Ectodermal cell (in vitro differentiated cells): ENCODE measurements at regions not wholly inside any gene's neighbourhood (a gene's known extent, or its start where the extent isn't known, plus 50 kb on each side); places are given as distances from the start of the nearest gene placed in this dataset.
"Not testable (repeated sequence)": the region's sequence is repeated elsewhere in the genome, so short reads cannot be mapped to it uniquely, and the experiment has no call there.

ENCODE experiments used
- H3K27ac ChIP-seq: 2 replicates; pipeline ENCODE4 v1.7.0; 2013; ENCODE audit warnings: mild to moderate bottlenecking, low read depth, low read length; ENCODE audit not compliant: insufficient read depth, poor library complexity, severe bottlenecking
- H3K27me3 ChIP-seq: 2 replicates; pipeline ENCODE4 v1.7.0; 2013; ENCODE audit warnings: mild to moderate bottlenecking, low read length; ENCODE audit not compliant: insufficient read depth, control insufficient read depth, poor library complexity, severe bottlenecking
- H3K36me3 ChIP-seq: one replicate; pipeline ENCODE4 v1.7.0; 2013; ENCODE audit warnings: low read length; ENCODE audit not compliant: control insufficient read depth, insufficient read depth
- H3K4me1 ChIP-seq: one replicate; pipeline ENCODE4 v1.7.0; 2013; ENCODE audit warnings: low read length; ENCODE audit not compliant: control insufficient read depth, insufficient read depth
- H3K4me3 ChIP-seq: 2 replicates; pipeline ENCODE4 v1.7.0; 2013; ENCODE audit warnings: low read depth, low read length, control low read depth; ENCODE audit not compliant: insufficient read depth
- H3K9me3 ChIP-seq: 2 replicates; pipeline ENCODE4 v1.7.0; 2013; ENCODE audit warnings: mild to moderate bottlenecking, low read length, moderate library complexity; ENCODE audit not compliant: control insufficient read depth
- WGBS, 2 experiments: methylation state at CpG; one replicate each; pipeline ENCODE4 v1.1.7; 2013; ENCODE audit warnings: missing lambda C conversion rate in 2 of 2; 5-methylcytosine and 5-hydroxymethylcytosine counted together

DNA sequence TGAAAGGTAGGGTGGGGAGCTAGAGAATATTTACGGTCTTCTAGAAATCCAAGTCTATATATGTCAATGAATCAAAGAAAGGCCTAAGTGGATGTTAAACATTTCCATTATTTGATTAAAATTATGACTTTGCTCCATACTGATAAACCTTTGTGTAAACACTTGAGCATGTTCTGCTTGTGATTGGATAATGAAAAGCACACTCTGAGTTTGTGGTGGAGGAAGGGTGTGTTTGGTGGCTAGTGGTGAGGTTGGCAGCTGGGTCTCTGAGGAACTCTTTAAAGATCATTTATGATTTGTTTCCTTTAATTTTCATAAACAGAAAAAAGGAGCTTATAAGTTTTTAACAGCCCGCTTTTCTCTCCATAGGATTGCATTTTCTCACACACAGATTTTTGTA is 84.7 kb downstream of the RFPL4B start:
- H3K27me3 ChIP-seq: no peaks in the 10 kb centered on the region
- H3K36me3 ChIP-seq: no peaks in the 10 kb centered on the region
- H3K4me1 ChIP-seq: peaks cover 5% of the 10 kb centered on the region
- no peaks in the 10 kb centered on the region for H3K9me3 ChIP-seq
- 96 to 100% methylated on average over 1 to 2 of the region's 2 CpGs for WGBS, 2 experiments
- no peak overlapping the region for H3K4me3 ChIP-seq
- no peak overlapping the region for H3K27ac ChIP-seq

DNA sequence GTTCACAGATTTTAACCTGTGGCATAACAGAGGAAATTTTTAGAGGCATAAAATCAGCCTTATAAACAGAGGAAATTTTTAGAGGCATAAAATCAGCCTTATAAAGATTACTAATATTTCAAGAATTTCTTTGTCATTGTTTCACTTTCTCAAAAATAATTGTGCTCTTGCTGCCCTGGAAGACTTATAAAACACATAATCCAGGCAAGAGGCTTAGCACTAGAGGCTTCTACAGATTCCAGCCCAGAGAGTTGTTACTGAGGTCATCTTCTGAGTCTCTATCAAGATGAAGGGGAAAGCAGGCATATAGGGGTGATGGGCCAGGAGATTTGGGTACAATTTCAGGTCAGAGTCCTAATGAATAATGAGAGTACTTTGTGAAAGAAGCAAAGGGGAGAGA is 85.7 kb downstream of the RFPL4B start:
- H3K27ac ChIP-seq: no peak overlapping the region

DNA sequence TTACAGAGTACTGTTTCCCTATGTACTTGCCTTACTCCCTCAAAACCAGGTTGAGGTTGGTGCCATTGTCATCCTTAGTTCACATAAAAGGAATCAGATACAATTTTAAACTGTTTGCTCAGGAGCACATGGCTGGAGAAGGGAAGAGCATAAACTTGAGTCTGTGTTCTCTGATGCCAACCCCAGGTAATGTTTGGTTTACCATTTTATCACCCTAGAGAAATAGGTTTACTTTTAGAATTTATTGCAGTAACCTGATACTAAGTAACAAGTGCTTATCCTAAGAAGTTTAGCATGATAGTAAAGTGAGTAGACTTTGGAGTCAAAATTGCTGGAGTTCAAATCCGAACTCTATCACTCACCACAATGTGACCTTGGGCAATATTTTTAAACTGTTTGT is 86.3 kb downstream of the RFPL4B start:
- Histone ChIP-seq H3K4me3 (no peak overlapping the region), H3K9me3 (no peaks in the 10 kb centered on the region), H3K27ac (no peak overlapping the region), H3K4me1 (peaks cover 11% of the 10 kb centered on the region), H3K36me3 (no peaks in the 10 kb centered on the region), H3K27me3 (no peaks in the 10 kb centered on the region)
- WGBS, 2 experiments: 91% methylated on average over 1 of the region's 1 CpG; no CpG with 5 or more reads in 1 of the 2 experiments

More for the DNA sequence above, 85.7 kb downstream of the RFPL4B start:
- no peak overlapping the region for H3K4me3 ChIP-seq
- no peaks in the 10 kb centered on the region for H3K36me3 ChIP-seq
- H3K9me3 ChIP-seq: no peaks in the 10 kb centered on the region
- H3K27me3 ChIP-seq: no peaks in the 10 kb centered on the region
- peaks cover 11% of the 10 kb centered on the region for H3K4me1 ChIP-seq

DNA sequence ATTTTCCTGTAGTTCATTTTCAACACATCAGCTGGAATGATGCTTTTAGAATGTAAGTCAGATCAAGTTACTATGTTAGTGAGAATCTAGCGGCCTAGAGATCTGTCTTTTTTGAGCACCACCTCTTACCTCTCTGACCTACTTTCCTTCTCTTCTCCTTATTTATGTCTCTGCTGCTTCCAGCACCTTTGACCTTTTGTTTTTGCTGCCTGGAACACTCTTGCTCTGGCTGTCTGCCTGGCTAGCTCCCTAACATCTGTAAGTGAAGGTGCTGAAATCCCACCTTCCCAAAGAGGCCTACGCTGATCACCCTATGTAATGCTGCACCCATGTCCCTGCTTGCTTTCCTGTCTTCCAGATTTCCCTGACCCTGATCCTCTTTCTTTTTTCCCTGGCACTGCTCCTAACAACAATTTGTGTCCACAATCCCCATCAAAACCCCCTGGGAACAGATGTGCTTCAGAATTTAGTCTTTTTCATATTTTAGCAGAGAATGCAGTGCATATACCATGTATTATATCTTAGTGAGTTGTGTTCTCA is 87.8 kb downstream of the RFPL4B start:
- Histone ChIP-seq H3K36me3 (no peaks in the 10 kb centered on the region), H3K4me1 (peaks cover 6% of the 10 kb centered on the region), H3K27me3 (no peaks in the 10 kb centered on the region), H3K9me3 (no peaks in the 10 kb centered on the region), H3K4me3 (no peak overlapping the region), H3K27ac (no peak overlapping the region)
- 87 to 98% methylated on average over 2 of the region's 2 CpGs for WGBS, 2 experiments

GRCh38 chr6:112437058-112437457 is 89.9 kb downstream of the RFPL4B start:
- Histone ChIP-seq H3K36me3 (no peaks in the 10 kb centered on the region), H3K4me3 (no peak overlapping the region), H3K4me1 (peaks cover 7% of the 10 kb centered on the region), H3K27ac (peak overlapping the region; percentile 36), H3K9me3 (no peaks in the 10 kb centered on the region), H3K27me3 (no peaks in the 10 kb centered on the region)
- 60 to 67% methylated on average over 1 of the region's 1 CpG for WGBS, 2 experiments

- no peak overlapping the region for H3K27ac ChIP-seq
- peaks cover 24% of the 10 kb centered on the region for H3K4me1 ChIP-seq
- no peaks in the 10 kb centered on the region for H3K27me3 ChIP-seq
- H3K36me3 ChIP-seq: no peaks in the 10 kb centered on the region
- H3K4me3 ChIP-seq: no peak overlapping the region
- WGBS, 2 experiments: 90 to 97% methylated on average over 4 to 5 of the region's 5 CpGs
- H3K9me3 ChIP-seq: no peaks in the 10 kb centered on the region
Observed at GRCh38 chr6:112439010-112439409, 91.9 kb downstream of the RFPL4B start.

GRCh38 chr6:112439432-112439831 is 92.3 kb downstream of the RFPL4B start:
- H3K4me1 ChIP-seq: peaks cover 24% of the 10 kb centered on the region
- no peak overlapping the region for H3K27ac ChIP-seq

DNA sequence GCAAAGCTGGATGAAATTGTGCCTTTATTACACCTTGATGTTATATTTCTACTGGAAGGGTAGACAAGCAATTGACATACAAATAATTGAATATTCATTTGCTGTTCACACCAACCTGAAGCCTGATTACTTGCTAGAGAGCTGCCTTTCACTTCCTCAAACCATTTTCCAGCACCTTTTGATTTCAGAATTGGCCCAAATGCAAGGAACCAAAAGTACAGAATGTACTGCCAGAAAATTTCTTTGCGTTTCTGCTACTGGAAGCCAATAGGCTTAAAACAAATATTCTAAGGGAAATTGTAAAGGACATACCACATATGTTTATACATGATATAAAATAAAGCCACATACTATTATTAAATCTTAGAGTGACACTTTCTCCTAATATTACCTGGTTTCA is 94.5 kb downstream of the RFPL4B start:
- 100% methylated on average over 1 of the region's 1 CpG; no CpG with 5 or more reads in 1 of the 2 experiments for WGBS, 2 experiments
- Histone ChIP-seq H3K27me3 (no peaks in the 10 kb centered on the region), H3K4me3 (no peak overlapping the region), H3K9me3 (no peaks in the 10 kb centered on the region), H3K4me1 (peaks cover 24% of the 10 kb centered on the region), H3K36me3 (no peaks in the 10 kb centered on the region), H3K27ac (no peak overlapping the region)

More at GRCh38 chr6:112439432-112439831, 92.3 kb downstream of the RFPL4B start:
- H3K4me3 ChIP-seq: no peak overlapping the region
- 83 to 100% methylated on average over 1 of the region's 1 CpG for WGBS, 2 experiments
- no peaks in the 10 kb centered on the region for H3K36me3 ChIP-seq
- H3K9me3 ChIP-seq: no peaks in the 10 kb centered on the region
- H3K27me3 ChIP-seq: no peaks in the 10 kb centered on the region

GRCh38 chr6:112443179-112444065 is 96.3 kb downstream of the RFPL4B start:
- H3K4me1 ChIP-seq: peaks cover 18% of the 10 kb centered on the region
- no peaks in the 10 kb centered on the region for H3K9me3 ChIP-seq
- peak overlapping the region; percentile 36 for H3K27ac ChIP-seq
- H3K27me3 ChIP-seq: no peaks in the 10 kb centered on the region
- H3K36me3 ChIP-seq: no peaks in the 10 kb centered on the region
- no peak overlapping the region for H3K4me3 ChIP-seq
- 65 to 82% methylated on average over 4 to 6 of the region's 6 CpGs for WGBS, 2 experiments

DNA sequence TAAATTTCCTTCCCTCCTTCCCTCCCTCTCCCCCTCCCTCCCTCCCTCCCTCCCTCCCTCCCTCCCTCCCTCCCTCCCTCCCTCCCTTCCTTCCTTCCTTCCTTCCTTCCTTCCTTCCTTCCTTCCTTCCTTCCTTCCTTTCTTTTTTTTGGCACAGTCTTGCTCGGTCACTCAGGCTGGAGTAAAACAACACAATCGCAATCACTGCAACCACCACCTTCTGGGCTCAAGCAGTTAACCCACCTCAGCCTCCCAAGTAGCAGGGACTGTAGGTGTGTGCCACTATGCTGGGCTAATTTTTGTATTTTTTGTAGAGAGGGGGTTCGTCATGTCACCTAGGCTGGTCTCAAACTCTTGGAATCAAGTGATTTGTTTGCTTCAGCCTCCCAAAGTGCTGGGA is 101.7 kb downstream of the RFPL4B start:
- WGBS, 2 experiments: 88 to 97% methylated on average over 3 of the region's 3 CpGs
- H3K4me3 ChIP-seq, H3K27me3 ChIP-seq, H3K36me3 ChIP-seq, H3K9me3 ChIP-seq, H3K27ac ChIP-seq, H3K4me1 ChIP-seq: not testable (repeated sequence)
